Neural cell (in vitro differentiated cells): ENCODE measurements at regions not wholly inside any gene's neighbourhood (a gene's known extent, or its start where the extent isn't known, plus 50 kb on each side); places are given as distances from the start of the nearest gene placed in this dataset.
"Not testable (repeated sequence)": the region's sequence is repeated elsewhere in the genome, so short reads cannot be mapped to it uniquely, and the experiment has no call there.

Source experiments
- H2AFZ ChIP-seq: fragments of 200-600, 300-800 bp; sonication (generic), shearing (Covaris generic); 2 replicates; pipeline ENCODE4 v1.6.0; 2014; ENCODE audit warnings: low read depth, mild to moderate bottlenecking, antibody characterized with exemption, low read length, moderate library complexity
- H3F3A ChIP-seq: fragments of 200-600 bp; shearing (Covaris generic); 2 replicates; pipeline ENCODE4 v1.6.1; 2016; ENCODE audit warnings: mild to moderate bottlenecking, moderate library complexity, mixed read lengths, antibody characterized with exemption, low read length; ENCODE audit not compliant: insufficient read depth, poor library complexity, severe bottlenecking
- H3K27ac ChIP-seq: fragments of 200-600, 300-800 bp; sonication (generic), shearing (Covaris generic); 2 replicates; pipeline ENCODE4 v1.5.1; 2014; ENCODE audit warnings: mild to moderate bottlenecking, low read length, moderate library complexity
- H3K27me3 ChIP-seq: fragments of 300-800, 200-600 bp; sonication (generic), shearing (Covaris generic); 2 replicates; pipeline ENCODE4 v1.6.0; 2014; ENCODE audit warnings: mild to moderate bottlenecking, low read depth, low read length, moderate library complexity; ENCODE audit not compliant: insufficient read depth
- H3K36me3 ChIP-seq: fragments of 300-800, 200-600 bp; sonication (generic), shearing (Covaris generic); 2 replicates; pipeline ENCODE4 v1.5.1; 2014; ENCODE audit warnings: mild to moderate bottlenecking, antibody characterized with exemption, low read length, moderate library complexity; ENCODE audit not compliant: insufficient read depth
- H3K4me2 ChIP-seq: fragments of 300-800, 200-600 bp; sonication (generic), shearing (Covaris generic); 2 replicates; pipeline ENCODE4 v1.6.0; 2014; ENCODE audit warnings: mild to moderate bottlenecking, low read length
- H3K4me3 ChIP-seq: fragments of 300-800, 200-600 bp; sonication (generic), shearing (Covaris generic); 2 replicates; pipeline ENCODE4 v1.5.1; 2014; ENCODE audit warnings: mild to moderate bottlenecking, low read length, moderate library complexity
- H3K79me2 ChIP-seq: fragments of 200-600 bp; shearing (Covaris generic); replicated peaks from 2 replicates; pipeline ENCODE4 v1.6.0; 2014; ENCODE audit warnings: mild to moderate bottlenecking, low read length, moderate library complexity; ENCODE audit not compliant: insufficient read depth
- H3K9ac ChIP-seq: fragments of 300-800, 200-600 bp; sonication (generic), shearing (Covaris generic); 2 replicates; pipeline ENCODE4 v1.6.1; 2016; ENCODE audit warnings: mild to moderate bottlenecking, low read length, mixed read lengths
- H3K9me2 ChIP-seq: fragments of 200-600 bp; shearing (Covaris generic); 2 replicates; pipeline ENCODE4 v1.6.1; 2016; ENCODE audit warnings: mild to moderate bottlenecking, low read length, mixed read lengths; ENCODE audit not compliant: insufficient read depth
- H3K9me3 ChIP-seq: fragments of 200-600, 300-800 bp; sonication (generic), shearing (Covaris generic); 2 replicates; pipeline ENCODE4 v1.6.1; 2016; ENCODE audit warnings: mild to moderate bottlenecking, mixed run types, low read length, moderate library complexity, mixed read lengths
- H4K20me1 ChIP-seq: fragments of 200-600 bp; shearing (Covaris generic); 2 replicates; pipeline ENCODE4 v1.6.1; 2016; ENCODE audit warnings: mild to moderate bottlenecking, mixed run types; ENCODE audit not compliant: insufficient read depth
- EP300 ChIP-seq: fragments of 450-650 bp; conservative IDR thresholded peaks from 2 replicates; pipeline ENCODE4 v1.6.1; 2014; ENCODE audit warnings: antibody characterized with exemption, mild to moderate bottlenecking, moderate library complexity; ENCODE audit not compliant: poor library complexity, severe bottlenecking
- EZH2 ChIP-seq: fragments of 200-600, 300-800 bp; shearing (Covaris generic), sonication (generic); IDR thresholded peaks from 2 replicates; pipeline ENCODE4 v1.6.1; 2014; ENCODE audit warnings: antibody characterized with exemption, low read length, borderline replicate concordance, mild to moderate bottlenecking; ENCODE audit not compliant: insufficient read depth, poor library complexity, severe bottlenecking
- MXI1 ChIP-seq: fragments of 450-650 bp; conservative IDR thresholded peaks from 2 replicates; pipeline ENCODE4 v1.6.1; 2014; ENCODE audit warnings: antibody characterized with exemption, mild to moderate bottlenecking; ENCODE audit not compliant: poor library complexity, severe bottlenecking
- POLR2AphosphoS5 ChIP-seq: IDR thresholded peaks from 2 replicates; pipeline ENCODE4 v1.6.1; 2012
- RAD21 ChIP-seq: fragments of 450-650 bp; conservative IDR thresholded peaks from 2 replicates; pipeline ENCODE4 v1.6.1; 2014; ENCODE audit warnings: antibody characterized with exemption, mild to moderate bottlenecking, moderate library complexity
- SMC3 ChIP-seq: fragments of 450-650 bp; conservative IDR thresholded peaks from 2 replicates; pipeline ENCODE4 v1.6.1; 2014; ENCODE audit warnings: antibody characterized with exemption, mild to moderate bottlenecking, moderate library complexity; ENCODE audit not compliant: poor library complexity
- TAF1 ChIP-seq: IDR thresholded peaks from 2 replicates; pipeline ENCODE4 v1.6.1; 2012; ENCODE audit warnings: low read depth
- TF ChIP-seq, protein P1 (sequence below): IDR thresholded peaks from 2 replicates; pipeline ENCODE4 v1.6.1; 2012; ENCODE audit warnings: borderline replicate concordance

DNA sequence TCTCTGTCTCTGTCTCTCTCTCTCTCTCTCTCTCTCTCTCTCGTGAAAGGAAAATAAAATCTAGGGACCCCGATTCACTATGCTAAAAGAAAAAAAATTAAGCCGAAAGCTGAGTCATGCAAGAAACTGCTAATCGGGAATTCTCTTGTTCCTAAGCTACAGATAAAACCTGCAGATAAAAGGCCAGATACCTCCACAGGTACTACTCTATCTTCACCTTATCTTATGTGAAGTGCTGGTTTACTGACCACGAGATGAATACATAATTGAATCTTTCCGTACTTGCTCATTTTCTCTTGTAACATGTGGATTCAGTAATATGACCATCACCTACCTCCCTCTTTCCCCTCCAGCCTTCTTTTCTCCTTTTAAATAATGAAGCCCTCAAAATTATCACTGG lies 120.5 kb downstream of the RFX6 start:
- no peaks in the 10 kb centered on the region for H3K36me3 ChIP-seq
- no peaks in the 10 kb centered on the region for H4K20me1 ChIP-seq
- no peaks in the 10 kb centered on the region for H3F3A ChIP-seq
- H3K9ac ChIP-seq, result no peak overlapping the region
- no peaks in the 10 kb centered on the region for H3K9me2 ChIP-seq
- no peaks in the 10 kb centered on the region for H3K9me3 ChIP-seq
- H2AFZ ChIP-seq, result no peak overlapping the region
- no peaks in the 10 kb centered on the region for H3K79me2 ChIP-seq
- H3K4me2 ChIP-seq, result no peak overlapping the region
- H3K27ac ChIP-seq, result no peak overlapping the region
- no peak for TF ChIP-seq TAF1
- no peak for TF ChIP-seq EP300
- H3K27me3 ChIP-seq, result no peaks in the 10 kb centered on the region
- no peak overlapping the region for H3K4me3 ChIP-seq

DNA sequence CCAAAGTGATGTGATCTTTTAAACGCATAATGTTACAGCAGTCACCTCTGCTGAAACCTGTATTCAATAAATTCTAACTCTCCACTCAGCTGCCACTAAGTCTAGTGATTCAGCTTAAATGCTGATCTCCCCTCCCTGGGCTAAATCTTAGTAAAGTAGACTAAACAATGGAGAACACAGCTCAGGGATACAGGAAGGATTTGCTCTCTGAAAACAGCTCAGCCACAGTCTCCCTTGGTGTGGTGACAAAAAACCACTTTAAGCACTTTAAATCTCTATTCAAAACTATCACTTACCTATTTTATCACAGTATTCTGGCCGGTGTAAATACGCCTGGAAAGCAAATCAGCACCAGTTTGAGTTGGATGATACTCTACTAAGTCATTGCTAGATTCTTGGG lies 130.6 kb downstream of the RFX6 start:
- no peak for TF ChIP-seq MXI1
- TF ChIP-seq EP300, result no peak
- no peak for TF ChIP-seq EZH2
- TF ChIP-seq RAD21, result no peak
- no peak for TF ChIP-seq SMC3
- Histone ChIP-seq H2AFZ (no peak overlapping the region), H3K4me3 (no peak overlapping the region), H3K79me2 (no peaks in the 10 kb centered on the region), H3K4me2 (no peak overlapping the region), H4K20me1 (no peaks in the 10 kb centered on the region), H3K27me3 (no peaks in the 10 kb centered on the region), H3K36me3 (no peaks in the 10 kb centered on the region), H3K9me2 (no peaks in the 10 kb centered on the region), H3F3A (no peaks in the 10 kb centered on the region), H3K9ac (no peak overlapping the region), H3K9me3 (no peaks in the 10 kb centered on the region), H3K27ac (no peak overlapping the region)

DNA sequence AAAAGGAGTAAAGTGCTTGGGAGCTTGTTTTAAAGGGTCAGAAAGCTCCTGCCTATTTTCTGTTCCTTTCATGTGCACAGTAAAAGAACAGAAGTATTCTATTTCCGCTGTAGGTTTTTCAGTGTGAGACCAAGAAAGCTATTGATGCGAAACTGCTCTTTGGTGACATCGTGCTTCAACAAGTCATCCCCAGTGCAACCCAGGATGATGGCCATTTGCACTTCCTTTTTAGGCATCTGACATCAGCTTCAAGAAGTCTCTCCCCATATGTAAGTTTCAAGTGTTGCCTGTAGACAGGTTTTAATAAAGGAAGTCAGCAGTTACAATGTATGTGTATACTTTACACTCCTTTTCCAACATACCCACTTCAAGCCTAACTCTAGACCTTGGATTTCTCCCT lies 131.6 kb downstream of the RFX6 start:
- H3K79me2 ChIP-seq, result no peaks in the 10 kb centered on the region
- no peaks in the 10 kb centered on the region for H3K27me3 ChIP-seq
- H3K9me3 ChIP-seq, result no peaks in the 10 kb centered on the region
- no peak overlapping the region for H2AFZ ChIP-seq
- no peak overlapping the region for H3K27ac ChIP-seq
- TF ChIP-seq SMC3 (no peak), POLR2AphosphoS5 (no peak), MXI1 (no peak), EP300 (no peak), EZH2 (no peak), RAD21 (no peak)
- TF ChIP-seq, protein P1, sequence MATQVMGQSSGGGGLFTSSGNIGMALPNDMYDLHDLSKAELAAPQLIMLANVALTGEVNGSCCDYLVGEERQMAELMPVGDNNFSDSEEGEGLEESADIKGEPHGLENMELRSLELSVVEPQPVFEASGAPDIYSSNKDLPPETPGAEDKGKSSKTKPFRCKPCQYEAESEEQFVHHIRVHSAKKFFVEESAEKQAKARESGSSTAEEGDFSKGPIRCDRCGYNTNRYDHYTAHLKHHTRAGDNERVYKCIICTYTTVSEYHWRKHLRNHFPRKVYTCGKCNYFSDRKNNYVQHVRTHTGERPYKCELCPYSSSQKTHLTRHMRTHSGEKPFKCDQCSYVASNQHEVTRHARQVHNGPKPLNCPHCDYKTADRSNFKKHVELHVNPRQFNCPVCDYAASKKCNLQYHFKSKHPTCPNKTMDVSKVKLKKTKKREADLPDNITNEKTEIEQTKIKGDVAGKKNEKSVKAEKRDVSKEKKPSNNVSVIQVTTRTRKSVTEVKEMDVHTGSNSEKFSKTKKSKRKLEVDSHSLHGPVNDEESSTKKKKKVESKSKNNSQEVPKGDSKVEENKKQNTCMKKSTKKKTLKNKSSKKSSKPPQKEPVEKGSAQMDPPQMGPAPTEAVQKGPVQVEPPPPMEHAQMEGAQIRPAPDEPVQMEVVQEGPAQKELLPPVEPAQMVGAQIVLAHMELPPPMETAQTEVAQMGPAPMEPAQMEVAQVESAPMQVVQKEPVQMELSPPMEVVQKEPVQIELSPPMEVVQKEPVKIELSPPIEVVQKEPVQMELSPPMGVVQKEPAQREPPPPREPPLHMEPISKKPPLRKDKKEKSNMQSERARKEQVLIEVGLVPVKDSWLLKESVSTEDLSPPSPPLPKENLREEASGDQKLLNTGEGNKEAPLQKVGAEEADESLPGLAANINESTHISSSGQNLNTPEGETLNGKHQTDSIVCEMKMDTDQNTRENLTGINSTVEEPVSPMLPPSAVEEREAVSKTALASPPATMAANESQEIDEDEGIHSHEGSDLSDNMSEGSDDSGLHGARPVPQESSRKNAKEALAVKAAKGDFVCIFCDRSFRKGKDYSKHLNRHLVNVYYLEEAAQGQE, result no peak
- H3K4me3 ChIP-seq, result no peak overlapping the region
- no peak overlapping the region for H3K9ac ChIP-seq
- no peaks in the 10 kb centered on the region for H3F3A ChIP-seq
- H3K9me2 ChIP-seq, result no peaks in the 10 kb centered on the region
- no peaks in the 10 kb centered on the region for H4K20me1 ChIP-seq
- no peaks in the 10 kb centered on the region for H3K36me3 ChIP-seq
- H3K4me2 ChIP-seq, result no peak overlapping the region

DNA sequence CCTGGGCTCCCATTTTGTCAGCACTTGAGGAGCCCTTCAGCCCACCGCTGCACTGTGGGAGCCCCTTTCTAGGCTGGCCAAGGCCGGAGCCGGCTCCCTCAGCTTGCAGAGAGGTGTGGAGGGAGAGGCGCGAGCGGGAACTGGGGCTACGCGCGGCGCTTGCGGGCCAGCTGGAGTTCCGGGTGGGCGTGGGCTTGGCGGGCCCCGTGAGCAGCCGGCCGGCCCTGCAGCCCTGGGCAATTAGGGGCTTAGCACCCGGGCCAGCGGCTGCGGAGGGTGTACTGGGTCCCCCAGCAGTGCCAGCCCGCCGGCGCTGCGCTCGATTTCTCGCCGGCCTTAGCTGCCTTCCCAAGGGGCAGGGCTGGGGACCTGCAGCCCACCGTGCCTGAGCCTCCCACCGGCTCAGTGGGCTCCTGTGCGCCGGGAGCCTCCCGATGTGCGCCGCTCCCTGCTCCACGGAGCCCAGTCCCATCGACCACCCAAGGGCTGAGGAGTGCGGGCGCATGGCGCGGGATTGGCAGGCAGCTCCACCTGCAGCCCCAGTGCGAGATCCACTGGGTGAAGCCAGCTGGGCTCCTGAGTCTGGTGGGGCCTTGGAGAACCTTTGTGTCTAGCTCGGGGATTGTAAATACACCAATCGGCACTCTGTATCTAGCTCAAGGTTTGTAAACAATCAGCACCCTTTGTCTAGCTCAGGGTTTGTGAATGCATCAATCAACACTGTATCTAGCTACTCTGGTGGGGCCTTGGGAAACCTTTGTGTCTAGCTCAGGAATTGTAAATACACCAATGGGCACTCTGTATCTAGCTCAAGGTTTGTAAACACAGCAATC lies 137.8 kb downstream of the RFX6 start:
- not testable (repeated sequence) for H3K79me2 ChIP-seq, H3K27me3 ChIP-seq, H3K4me2 ChIP-seq, H4K20me1 ChIP-seq, H3K9me3 ChIP-seq, H3K9me2 ChIP-seq, H3K27ac ChIP-seq, H2AFZ ChIP-seq, H3K36me3 ChIP-seq, H3K9ac ChIP-seq, H3F3A ChIP-seq, H3K4me3 ChIP-seq

DNA sequence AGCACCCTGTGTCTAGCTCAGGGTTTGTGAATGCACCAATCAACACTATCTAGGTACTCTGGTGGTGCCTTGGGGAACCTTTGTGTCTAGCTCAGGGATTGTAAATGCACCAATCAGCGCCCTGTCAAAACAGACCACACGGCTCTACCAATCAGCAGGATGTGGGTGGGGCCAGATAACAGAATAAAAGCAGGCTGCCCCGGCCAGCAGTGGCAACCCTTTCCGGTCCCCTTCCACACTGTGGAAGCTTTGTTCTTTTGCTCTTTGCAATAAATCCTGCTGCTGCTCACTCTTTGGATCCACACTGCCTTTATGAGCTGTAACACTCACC lies 138.4 kb downstream of the RFX6 start:
- not testable (repeated sequence) for H4K20me1 ChIP-seq, H3K27me3 ChIP-seq, H3K27ac ChIP-seq, H3F3A ChIP-seq, H3K9me2 ChIP-seq, H2AFZ ChIP-seq, H3K9me3 ChIP-seq, H3K36me3 ChIP-seq, H3K4me2 ChIP-seq, H3K79me2 ChIP-seq, H3K4me3 ChIP-seq, H3K9ac ChIP-seq
